Pancreas (tissue), 10 donors: ENCODE measurements at regions not wholly inside any gene's neighbourhood (a gene's known extent, or its start where the extent isn't known, plus 50 kb on each side); places are given as distances from the start of the nearest gene placed in this dataset.

Experiments used
- ATAC-seq, 4 donors: fragments of 200-7000 bp; cut with Tn5 transposase; one replicate each; pipeline versions ENCODE4 v1.8.0 to v1.9.1; 2020; ENCODE audit warnings: mild to moderate bottlenecking in 4 of 4, moderate library complexity in 4 of 4
- DNase-seq, 6 donors: peaks; one replicate each; pipeline ENCODE4 v3.0.0-alpha.2; 2020
- FAIRE-seq: peaks from 2 replicates; lab custom pipeline; 2012; peaks lifted over from hg19 to GRCh38; lab: Jason Lieb, UNC
- H3K27ac ChIP-seq, 4 donors: fragments of 200-600 bp; sonication (generic); 1 replicate in 3 of 4; 2 replicates in 1 of 4; pipeline versions ENCODE4 v1.5.0 to v1.8.0; 2020
- H3K27me3 ChIP-seq, 4 donors: fragments of 200-600 bp; one replicate each; pipeline ENCODE4 v1.8.0; 2021
- H3K36me3 ChIP-seq, 3 donors: fragments of 200-600 bp; sonication (generic) in 1 of 3; one replicate each; pipeline versions ENCODE4 v1.5.0 to v1.8.0; 2020 to 2021
- H3K4me1 ChIP-seq, 3 donors: fragments of 200-600 bp; one replicate each; pipeline ENCODE4 v1.8.0; 2021
- H3K4me3 ChIP-seq, 4 donors: fragments of 200-600 bp; sonication (generic) in 2 of 4; one replicate each; pipeline versions ENCODE4 v1.5.0 to v1.8.0; 2020 to 2021
- H3K9me3 ChIP-seq, 4 donors: fragments of 200-600 bp; one replicate each; pipeline ENCODE4 v1.8.0; 2021
- CTCF ChIP-seq, 4 donors: fragments of 200-600 bp; sonication (generic) in 3 of 4; IDR thresholded peaks; one replicate each; pipeline versions ENCODE4 v1.5.0 to v1.8.0; 2021; ENCODE audit warnings: antibody characterized with exemption in 4 of 4
- WGBS, 2 donors: extraction: QIAGEN DNeasy Blood & Tissue Kit; methylation state at CpG; one replicate each; pipeline ENCODE4 v1.1.7; 2013; 5-methylcytosine and 5-hydroxymethylcytosine counted together
- intact Hi-C, 3 donors: fragments of 100-400 bp; cut with DNase I; formaldehyde crosslinking; loops; one replicate each; pipeline versions ENCODE4 v1.11.1 to v1.14.2; 2022
- donor health status: healthy with polysubstance abuse.
- donor health status: DM: no; HTN: no; CAD: no; lungs with moderate emphysema.
- donor health status: DM: no; HTN: no; CAD: no.
- donor health status: control.
- donor health status: control.
- donor health status: Bipolar disorder and iron deficiency.
- donor health status: DM: yes; HTN: yes; CAD: no.
- donor health status: DM: no; HTN: no; CAD: no.
- donor health status: DM: no; HTN: no; CAD: no.
- donor health status: DM: yes; HTN: yes; CAD: no.

DNA sequence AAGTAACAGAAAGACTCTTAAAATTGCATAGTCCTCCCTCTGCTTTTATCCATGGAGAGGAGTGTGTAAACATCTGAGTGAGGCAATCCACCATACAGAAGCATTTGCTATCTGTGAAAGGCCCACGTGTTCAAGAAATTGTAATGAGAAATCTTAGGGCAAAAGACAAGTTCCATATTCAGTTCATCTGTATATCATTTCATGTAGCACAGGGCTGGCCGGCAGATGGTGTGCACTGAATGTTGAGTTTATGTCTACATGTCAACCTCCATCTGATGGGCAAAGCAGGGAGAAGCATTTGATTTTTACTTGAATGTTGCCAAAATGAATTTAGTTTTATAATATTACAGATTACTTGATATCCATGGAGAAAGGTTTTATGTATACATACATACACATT, 179.5 kb upstream of the RAD23B start:
- WGBS, 2 donors, result 68 to 74% methylated on average over 2 of the region's 2 CpGs
- intact Hi-C loops, result no loop called here

GRCh38 chr9:107105784-107106183, 177.3 kb upstream of the RAD23B start:
- DNase-seq (no peak), ATAC-seq (no peak), FAIRE-seq (no peak)
- Histone ChIP-seq H3K4me1 (no peaks in the 10 kb centered on the region), H3K9me3 (no peaks in the 10 kb centered on the region), H3K27me3 (no peaks in the 10 kb centered on the region), H3K4me3 (no peak overlapping the region), H3K36me3 (no peaks in the 10 kb centered on the region), H3K27ac (no peak overlapping the region)
- no peak for TF ChIP-seq CTCF (IDR thresholded peaks at IDR 0.05)
- 48 to 54% methylated on average over 3 of the region's 3 CpGs for WGBS, 2 donors
- intact Hi-C loops, result no loop called here

More for the DNA sequence above, 179.5 kb upstream of the RAD23B start:
- Histone ChIP-seq H3K27me3 (no peaks in the 10 kb centered on the region), H3K27ac (no peak overlapping the region), H3K4me1 (no peaks in the 10 kb centered on the region), H3K9me3 (no peaks in the 10 kb centered on the region), H3K4me3 (no peak overlapping the region), H3K36me3 (no peaks in the 10 kb centered on the region)
- ATAC-seq (no peak), DNase-seq (no peak), FAIRE-seq (no peak)
- TF ChIP-seq CTCF (IDR thresholded peaks at IDR 0.05), result no peak

DNA sequence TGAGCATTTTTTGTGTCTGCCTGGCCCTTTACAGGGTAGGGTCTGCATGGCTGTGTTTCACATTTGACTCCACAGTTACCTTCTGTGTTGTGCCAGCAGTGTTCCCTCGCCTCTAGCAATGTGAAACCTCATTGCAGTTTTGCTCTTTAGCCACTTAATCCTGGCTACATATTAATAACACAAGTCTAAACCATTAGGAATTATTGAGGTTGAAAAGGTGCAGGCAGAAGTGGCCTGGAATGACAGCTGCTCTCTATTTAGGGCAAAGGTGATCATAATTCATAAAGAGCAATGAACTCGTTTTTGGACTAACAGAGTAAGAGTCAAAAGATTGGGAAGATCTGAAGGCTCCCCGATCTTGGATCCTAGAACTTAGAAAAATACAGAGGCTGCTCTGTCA, 176.7 kb upstream of the RAD23B start:
- Histone ChIP-seq H3K36me3 (no peaks in the 10 kb centered on the region), H3K27me3 (no peaks in the 10 kb centered on the region), H3K4me3 (no peak overlapping the region), H3K4me1 (no peaks in the 10 kb centered on the region), H3K27ac (no peak overlapping the region), H3K9me3 (no peaks in the 10 kb centered on the region)
- no peak for TF ChIP-seq CTCF (IDR thresholded peaks at IDR 0.05)
- WGBS, 2 donors, result 56 to 61% methylated on average over 3 of the region's 3 CpGs
- DNase-seq, result no peak
- intact Hi-C loops, result no loop called here
- no peak for ATAC-seq
- FAIRE-seq, result no peak

DNA sequence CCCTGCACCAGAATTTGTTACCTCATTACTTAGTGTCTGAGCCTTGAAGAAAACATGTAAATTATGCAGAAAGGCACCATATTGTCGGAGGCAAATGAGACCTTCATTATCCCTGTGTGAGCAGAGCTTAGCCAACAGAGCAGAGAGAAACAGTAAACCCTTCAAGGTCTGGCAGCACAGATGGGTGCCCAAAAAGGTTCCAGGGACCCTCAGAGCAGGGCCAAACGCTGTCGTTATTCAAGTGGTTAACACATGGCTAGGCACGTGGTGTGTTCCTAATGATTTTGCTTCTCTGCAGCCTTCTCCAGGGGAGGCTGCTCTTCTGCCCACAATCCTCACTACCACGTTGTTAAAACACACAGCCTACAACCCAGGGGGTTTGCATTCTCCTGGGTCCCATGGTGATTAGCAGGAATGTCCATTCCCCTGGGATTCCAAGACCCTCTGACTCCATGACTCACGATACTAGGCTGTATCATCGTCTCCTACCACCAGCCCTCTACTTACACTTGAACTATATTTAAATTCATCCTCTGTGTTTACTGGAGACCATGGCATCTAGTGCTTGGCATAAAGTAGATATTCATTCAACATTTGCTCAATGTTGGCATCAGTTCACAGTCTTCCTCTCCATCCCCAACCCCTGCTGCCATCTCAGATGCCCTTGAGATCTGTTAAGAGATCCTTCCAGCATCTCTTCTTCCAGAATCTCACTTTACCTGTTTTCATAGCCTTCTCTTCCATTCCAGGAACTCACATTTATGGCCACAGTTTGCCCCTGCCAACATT, 174.5 kb upstream of the RAD23B start:
- H3K27me3 ChIP-seq, result no peaks in the 10 kb centered on the region
- no peak overlapping the region for H3K4me3 ChIP-seq
- no peak for FAIRE-seq
- no peaks in the 10 kb centered on the region for H3K36me3 ChIP-seq
- no peak for ATAC-seq
- H3K4me1 ChIP-seq, result no peaks in the 10 kb centered on the region
- no peak overlapping the region for H3K27ac ChIP-seq
- 53 to 72% methylated on average over 7 of the region's 7 CpGs for WGBS, 2 donors
- no peaks in the 10 kb centered on the region for H3K9me3 ChIP-seq
- no peak for TF ChIP-seq CTCF (IDR thresholded peaks at IDR 0.05)
- DNase-seq, result no peak
- intact Hi-C loops, result no loop called here

DNA sequence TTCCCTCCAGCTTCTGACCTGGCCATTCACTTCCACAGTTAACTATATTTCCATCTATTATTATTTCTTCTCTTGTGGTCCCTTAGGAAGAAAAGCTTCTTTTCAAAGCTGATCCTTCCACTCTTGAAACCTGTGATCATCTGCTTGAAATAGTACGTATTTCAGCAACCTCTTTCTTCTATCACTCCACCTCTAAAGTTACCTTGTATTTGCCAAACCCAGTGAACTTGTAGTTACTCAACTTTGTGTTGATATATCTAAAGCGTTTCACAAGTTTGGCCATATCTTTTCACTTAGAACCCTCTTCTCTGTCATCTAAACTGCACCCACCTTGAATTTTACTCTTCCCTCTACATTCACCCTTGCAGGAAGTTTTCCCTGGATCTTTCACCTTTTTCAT, 173.8 kb upstream of the RAD23B start:
- 72 to 81% methylated on average over 2 of the region's 2 CpGs for WGBS, 2 donors
- FAIRE-seq, result no peak

More for the DNA sequence above, 173.8 kb upstream of the RAD23B start:
- no peak overlapping the region for H3K27ac ChIP-seq
- no peaks in the 10 kb centered on the region for H3K9me3 ChIP-seq
- no peaks in the 10 kb centered on the region for H3K27me3 ChIP-seq
- H3K4me1 ChIP-seq, result no peaks in the 10 kb centered on the region
- no peak for DNase-seq
- no peak for TF ChIP-seq CTCF (IDR thresholded peaks at IDR 0.05)
- intact Hi-C loops, result no loop called here
- ATAC-seq, result no peak
- H3K4me3 ChIP-seq, result no peak overlapping the region
- no peaks in the 10 kb centered on the region for H3K36me3 ChIP-seq
